ENCODE measurements at regions not wholly inside any gene's neighbourhood (a gene's known extent, or its start where the extent isn't known, plus 50 kb on each side); places are given as distances from the start of the nearest gene placed in this dataset.

- H3K9me3 ChIP-seq (ENCODE audit: control insufficient read depth, low read length) = no peaks in the 10 kb centered on the region
- Mint-ChIP-seq H3K36me3 (ENCODE audit: low read depth) (no peaks in the 10 kb centered on the region), H3K4me1 (peaks cover 6% of the 10 kb centered on the region), H3K4me3 (no peak overlapping the region), H3K27ac (no peak overlapping the region), H3K27me3 (ENCODE audit: insufficient read depth) (no peaks in the 10 kb centered on the region), H3K9me3 (peaks cover 3% of the 10 kb centered on the region)
- no peak for DNase-seq
- H3K27me3 ChIP-seq (ENCODE audit: control insufficient read depth, insufficient read depth, low read length, poor library complexity, severe bottlenecking) = no peaks in the 10 kb centered on the region
- H3K36me3 ChIP-seq (ENCODE audit: control insufficient read depth, insufficient read depth, low read length) = no peaks in the 10 kb centered on the region
- no peaks in the 10 kb centered on the region for H3K4me1 ChIP-seq (ENCODE audit: control insufficient read depth, insufficient read depth, low read length)
- TF ChIP-seq CTCF (conservative IDR thresholded peaks at IDR 0.05) = no peak
- no peak overlapping the region for H3K27ac ChIP-seq (ENCODE audit: low read depth, low read length)
- WGBS, 2 experiments (ENCODE audit: insufficient coverage in 1 of 2, insufficient read length in 1 of 2) = 90 to 95% methylated on average over 2 to 6 of the region's 6 CpGs
- no peak overlapping the region for H3K9ac ChIP-seq (ENCODE audit: extremely low read depth, low read length, poor library complexity, severe bottlenecking)
- no peak overlapping the region for H3K4me3 ChIP-seq (ENCODE audit: low read length)
Observed at GRCh38 chr9:31347082-31347617, 1037.3 kb upstream of the ACO1 start.

GRCh38 chr9:31355159-31355882 is 1029.1 kb upstream of the ACO1 start:
- no peaks in the 10 kb centered on the region for H3K27me3 Mint-ChIP-seq (ENCODE audit: insufficient read depth)
- no peak overlapping the region for H3K9ac ChIP-seq (ENCODE audit: extremely low read depth, low read length, poor library complexity, severe bottlenecking)
- no peaks in the 10 kb centered on the region for H3K9me3 Mint-ChIP-seq
- WGBS, 2 experiments (ENCODE audit: insufficient coverage in 1 of 2, insufficient read length in 1 of 2) = 91 to 94% methylated on average over 3 to 5 of the region's 5 CpGs
- DNase-seq = no peak
- H3K27me3 ChIP-seq (ENCODE audit: control insufficient read depth, insufficient read depth, low read length, poor library complexity, severe bottlenecking) = no peaks in the 10 kb centered on the region
- H3K9me3 ChIP-seq (ENCODE audit: control insufficient read depth, low read length) = no peaks in the 10 kb centered on the region
- H3K4me1 Mint-ChIP-seq = no peaks in the 10 kb centered on the region
- no peaks in the 10 kb centered on the region for H3K36me3 Mint-ChIP-seq (ENCODE audit: low read depth)
- H3K27ac ChIP-seq (ENCODE audit: low read depth, low read length) = no peak overlapping the region
- TF ChIP-seq CTCF (conservative IDR thresholded peaks at IDR 0.05) = no peak
- no peak overlapping the region for H3K27ac Mint-ChIP-seq
- no peaks in the 10 kb centered on the region for H3K36me3 ChIP-seq (ENCODE audit: control insufficient read depth, insufficient read depth, low read length)
- H3K4me1 ChIP-seq (ENCODE audit: control insufficient read depth, insufficient read depth, low read length) = no peaks in the 10 kb centered on the region
- H3K4me3 Mint-ChIP-seq = no peak overlapping the region
- H3K4me3 ChIP-seq (ENCODE audit: low read length) = no peak overlapping the region

DNA sequence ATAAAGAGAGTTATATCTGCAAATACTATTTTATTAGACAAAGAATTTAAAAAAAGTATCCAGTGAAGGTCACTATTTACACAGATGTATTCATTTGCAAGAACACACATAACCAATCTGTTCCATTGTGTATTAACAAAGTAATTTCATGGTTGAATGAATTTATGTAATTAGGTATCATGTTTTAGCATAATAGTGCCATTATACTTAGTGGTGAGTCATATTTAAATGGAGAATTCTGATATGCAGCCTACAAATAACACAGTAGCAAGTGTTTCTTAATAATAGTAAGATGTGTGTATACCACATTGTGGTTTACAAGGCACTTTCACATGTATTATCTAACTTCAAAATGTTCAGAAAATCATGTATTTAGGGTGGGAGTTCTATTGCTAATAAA is 1028.5 kb upstream of the ACO1 start:
- Histone ChIP-seq H3K27ac (ENCODE audit: low read depth, low read length) (no peak overlapping the region), H3K36me3 (ENCODE audit: control insufficient read depth, insufficient read depth, low read length) (no peaks in the 10 kb centered on the region), H3K9me3 (ENCODE audit: control insufficient read depth, low read length) (no peaks in the 10 kb centered on the region), H3K9ac (ENCODE audit: extremely low read depth, low read length, poor library complexity, severe bottlenecking) (no peak overlapping the region), H3K27me3 (ENCODE audit: control insufficient read depth, insufficient read depth, low read length, poor library complexity, severe bottlenecking) (no peaks in the 10 kb centered on the region), H3K4me3 (ENCODE audit: low read length) (no peak overlapping the region), H3K4me1 (ENCODE audit: control insufficient read depth, insufficient read depth, low read length) (no peaks in the 10 kb centered on the region)
- Mint-ChIP-seq H3K27ac (no peak overlapping the region), H3K9me3 (no peaks in the 10 kb centered on the region), H3K36me3 (ENCODE audit: low read depth) (no peaks in the 10 kb centered on the region), H3K4me3 (no peak overlapping the region), H3K27me3 (ENCODE audit: insufficient read depth) (no peaks in the 10 kb centered on the region), H3K4me1 (no peaks in the 10 kb centered on the region)
- TF ChIP-seq CTCF (conservative IDR thresholded peaks at IDR 0.05) = no peak
- DNase-seq = no peak
